ENCODE measurements at regions not wholly inside any gene's neighbourhood (a gene's known extent, or its start where the extent isn't known, plus 50 kb on each side); places are given as distances from the start of the nearest gene placed in this dataset.

GRCh38 chr9:2477755-2478154, 143.8 kb upstream of the VLDLR start:
- H3K36me3 ChIP-seq (ENCODE audit: control insufficient read depth in 2 of 2, extremely low read depth in 1 of 2, insufficient read depth in 2 of 2, low read length in 2 of 2) = no peaks in the 10 kb centered on the region
- H3K9ac ChIP-seq (replicated peaks; ENCODE audit: extremely low read depth, insufficient read depth, low read length) = no peak overlapping the region
- peak; percentile 65 for DNase-seq (ENCODE audit: low read depth, low spot score)
- intact Hi-C loops (cut with micrococcal nuclease) = loop anchor here (1.0 kb wide), 1 partner anchor 8 kb away; no protein-coding TSS in a partner anchor
- POLR2A ChIA-PET = no interaction called here
- peak overlapping the region; percentile 69 for H3K4me2 ChIP-seq (ENCODE audit: insufficient read depth, low read length)
- TF ChIP-seq POLR2A (IDR thresholded peaks at IDR 0.05; ENCODE audit: low read depth, low read length) (no peak), POLR2AphosphoS5 (IDR thresholded peaks at IDR 0.05; ENCODE audit: insufficient read depth, low read depth, low read length) (peak; percentile 68), CTCF (IDR thresholded peaks at IDR 0.05; ENCODE audit: extremely low read depth in 1 of 2, insufficient read depth in 1 of 2, low read depth in 1 of 2, low read length in 2 of 2) (no peak), GATA2 (IDR thresholded peaks at IDR 0.05; ENCODE audit: insufficient read depth, insufficient read length, low read depth, low read length) (peak; percentile 86), JUN (IDR thresholded peaks at IDR 0.05; ENCODE audit: borderline replicate concordance, insufficient read depth, insufficient read length, low read depth) (peak; percentile 45), EZH2 (IDR thresholded peaks at IDR 0.05; ENCODE audit: borderline replicate concordance, low read depth, low read length, severe bottlenecking) (no peak), FOS (IDR thresholded peaks at IDR 0.05; ENCODE audit: borderline replicate concordance, insufficient read depth, low read length) (peak; percentile 64), MYC (IDR thresholded peaks at IDR 0.05; ENCODE audit: low read depth, low read length) (no peak)
- TF ChIP-seq, protein P1, sequence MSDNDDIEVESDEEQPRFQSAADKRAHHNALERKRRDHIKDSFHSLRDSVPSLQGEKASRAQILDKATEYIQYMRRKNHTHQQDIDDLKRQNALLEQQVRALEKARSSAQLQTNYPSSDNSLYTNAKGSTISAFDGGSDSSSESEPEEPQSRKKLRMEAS (IDR thresholded peaks at IDR 0.05; ENCODE audit: insufficient read depth, insufficient read length) = no peak
- no peaks in the 10 kb centered on the region for H3K27me3 ChIP-seq (ENCODE audit: control insufficient read depth in 2 of 2, insufficient read depth in 2 of 2, low read length in 2 of 2)
- no peaks in the 10 kb centered on the region for H3K9me3 ChIP-seq (replicated peaks; ENCODE audit: control insufficient read depth, insufficient read depth, low read length)
- BruUV-seq (replicated peaks) = no TSS peak
- peak; percentile 84 for FAIRE-seq
- CTCF ChIA-PET = interaction anchor here (0.9 to 1.9 kb wide), 4 partner anchors 12 to 251 kb away, joined by 3 to 7 read pairs (median 4); no protein-coding TSS in a partner anchor
- H3K27ac ChIP-seq (ENCODE audit: insufficient read depth, low read depth, low read length) = peak overlapping the region; percentile 64
- peaks cover 16% of the 10 kb centered on the region for H3K4me1 ChIP-seq (ENCODE audit: control insufficient read depth, extremely low read depth, insufficient read depth, low read length)
- H2AFZ ChIP-seq (ENCODE audit: low read depth, low read length) = no peak overlapping the region
- H4K20me1 ChIP-seq (replicated peaks; ENCODE audit: control insufficient read depth, extremely low read depth, insufficient read depth, low read length) = no peaks in the 10 kb centered on the region
- no peaks in the 10 kb centered on the region for H3K79me2 ChIP-seq (ENCODE audit: control insufficient read depth, insufficient read depth, low read length)
- dilution Hi-C loops (cut with MboI; ENCODE audit: extremely low pct_ligation_motif_present, low sequenced_read_pairs) = no loop called here
- H3K4me3 ChIP-seq (replicated peaks in 1 of 3; ENCODE audit: insufficient read depth in 1 of 3, low read depth in 1 of 3, low read length in 3 of 3) = no peak overlapping the region
- no peaks in the 10 kb centered on the region for H3K9me1 ChIP-seq (replicated peaks; ENCODE audit: control insufficient read depth, extremely low read depth, insufficient read depth, low read length)
